Tibial nerve (tissue), 4 donors: ENCODE measurements at regions not wholly inside any gene's neighbourhood (a gene's known extent, or its start where the extent isn't known, plus 50 kb on each side); places are given as distances from the start of the nearest gene placed in this dataset.

Experiments
- CTCF ChIP-seq, 5 experiments: fragments of 200-600 bp in 3 of 5; fragments of 450-650 bp in 2 of 5; sonication (generic) in 3 of 5; IDR thresholded peaks; one replicate each; pipeline ENCODE4 v1.5.1; 2016 to 2019; ENCODE audit warnings: antibody characterized with exemption in 5 of 5, mild to moderate bottlenecking in 3 of 5, moderate library complexity in 2 of 5
- EP300 ChIP-seq, 2 donors: sonication (generic); formaldehyde crosslinking; IDR thresholded peaks; one replicate each; pipeline ENCODE4 v1.6.1; 2017; ENCODE audit warnings: antibody characterized with exemption in 2 of 2, mild to moderate bottlenecking in 1 of 2
- POLR2A ChIP-seq, 2 donors: fragments of 450-650 bp; IDR thresholded peaks; one replicate each; pipeline ENCODE4 v1.6.1; 2017; ENCODE audit warnings: antibody characterized with exemption in 2 of 2, mild to moderate bottlenecking in 2 of 2, moderate library complexity in 2 of 2

- TF ChIP-seq CTCF (IDR thresholded peaks at IDR 0.05) (no peak), POLR2A (IDR thresholded peaks at IDR 0.05) (no peak), EP300 (IDR thresholded peaks at IDR 0.05) (no peak)
Measured at GRCh38 chr1:219276049-219276738, 102.5 kb downstream of the LYPLAL1 start.
